DOHH2 (cell line): ENCODE measurements at regions not wholly inside any gene's neighbourhood (a gene's known extent, or its start where the extent isn't known, plus 50 kb on each side); places are given as distances from the start of the nearest gene placed in this dataset.

ENCODE experiments used
- H3F3A ChIP-seq: fragments of 200-600 bp; sonication (generic), shearing (Covaris generic); 2 replicates; pipeline ENCODE4 v1.6.0; 2016; ENCODE audit warnings: antibody characterized with exemption, mild to moderate bottlenecking; ENCODE audit not compliant: control insufficient read depth, insufficient read depth
- H3K27ac ChIP-seq: fragments of 200-600 bp; sonication (generic); 2 replicates; pipeline ENCODE4 v1.5.1; 2014; ENCODE audit warnings: low read depth, mild to moderate bottlenecking, low read length, moderate library complexity
- H3K27me3 ChIP-seq: fragments of 200-600 bp; sonication (generic); 2 replicates; pipeline ENCODE4 v1.6.1; 2014; ENCODE audit warnings: mild to moderate bottlenecking, low read length, mixed read lengths; ENCODE audit not compliant: control insufficient read depth
- H3K36me3 ChIP-seq: fragments of 200-600 bp; sonication (generic); 2 replicates; pipeline ENCODE4 v1.6.1; 2014; ENCODE audit warnings: mild to moderate bottlenecking, low read length, moderate library complexity, mixed read lengths; ENCODE audit not compliant: control insufficient read depth
- H3K4me1 ChIP-seq: fragments of 200-600 bp; sonication (generic); 2 replicates; pipeline ENCODE4 v1.6.1; 2014; ENCODE audit warnings: mild to moderate bottlenecking, low read length, mixed read lengths; ENCODE audit not compliant: control insufficient read depth
- H3K4me2 ChIP-seq: fragments of 200-600 bp; sonication (generic); 2 replicates; pipeline ENCODE4 v1.6.0; 2014; ENCODE audit warnings: mild to moderate bottlenecking, low read length, moderate library complexity
- H3K4me3 ChIP-seq: fragments of 200-600 bp; sonication (generic); 2 replicates; pipeline ENCODE4 v1.5.1; 2014; ENCODE audit warnings: mild to moderate bottlenecking, low read length, mixed read lengths
- H3K79me2 ChIP-seq: fragments of 200-600 bp; sonication (generic); 2 replicates; pipeline ENCODE4 v1.6.1; 2014; ENCODE audit warnings: mild to moderate bottlenecking, low read length, mixed read lengths; ENCODE audit not compliant: control insufficient read depth
- H3K9me2 ChIP-seq: fragments of 200-600 bp; sonication (generic); replicated peaks from 2 replicates; pipeline ENCODE4 v1.6.1; 2014; ENCODE audit warnings: mild to moderate bottlenecking, low read length, mixed read lengths; ENCODE audit not compliant: control insufficient read depth
- H3K9me3 ChIP-seq: fragments of 200-600 bp; sonication (generic); 2 replicates; pipeline ENCODE4 v1.6.1; 2014; ENCODE audit warnings: antibody characterized with exemption, low read length, mixed read lengths; ENCODE audit not compliant: control insufficient read depth, insufficient read depth
- H4K20me1 ChIP-seq: fragments of 200-600 bp; sonication (generic); 2 replicates; pipeline ENCODE4 v1.6.0; 2014; ENCODE audit warnings: low read depth, mild to moderate bottlenecking, antibody characterized with exemption, low read length, moderate library complexity; ENCODE audit not compliant: control insufficient read depth, insufficient read depth
- EZH2phosphoT487 ChIP-seq: fragments of 200-600 bp; sonication (generic); IDR thresholded peaks from 2 replicates; pipeline ENCODE4 v1.6.1; 2017; ENCODE audit warnings: borderline replicate concordance, mild to moderate bottlenecking, antibody characterized with exemption, low read length, moderate library complexity, mixed read lengths
- TF ChIP-seq, protein P1 (sequence below): fragments of 200-600 bp; sonication (generic); IDR thresholded peaks from one replicate; pipeline ENCODE4 v1.5.1; 2014; ENCODE audit warnings: antibody characterized with exemption, mild to moderate bottlenecking, low read depth, low read length; ENCODE audit not compliant: poor library complexity, severe bottlenecking

DNA sequence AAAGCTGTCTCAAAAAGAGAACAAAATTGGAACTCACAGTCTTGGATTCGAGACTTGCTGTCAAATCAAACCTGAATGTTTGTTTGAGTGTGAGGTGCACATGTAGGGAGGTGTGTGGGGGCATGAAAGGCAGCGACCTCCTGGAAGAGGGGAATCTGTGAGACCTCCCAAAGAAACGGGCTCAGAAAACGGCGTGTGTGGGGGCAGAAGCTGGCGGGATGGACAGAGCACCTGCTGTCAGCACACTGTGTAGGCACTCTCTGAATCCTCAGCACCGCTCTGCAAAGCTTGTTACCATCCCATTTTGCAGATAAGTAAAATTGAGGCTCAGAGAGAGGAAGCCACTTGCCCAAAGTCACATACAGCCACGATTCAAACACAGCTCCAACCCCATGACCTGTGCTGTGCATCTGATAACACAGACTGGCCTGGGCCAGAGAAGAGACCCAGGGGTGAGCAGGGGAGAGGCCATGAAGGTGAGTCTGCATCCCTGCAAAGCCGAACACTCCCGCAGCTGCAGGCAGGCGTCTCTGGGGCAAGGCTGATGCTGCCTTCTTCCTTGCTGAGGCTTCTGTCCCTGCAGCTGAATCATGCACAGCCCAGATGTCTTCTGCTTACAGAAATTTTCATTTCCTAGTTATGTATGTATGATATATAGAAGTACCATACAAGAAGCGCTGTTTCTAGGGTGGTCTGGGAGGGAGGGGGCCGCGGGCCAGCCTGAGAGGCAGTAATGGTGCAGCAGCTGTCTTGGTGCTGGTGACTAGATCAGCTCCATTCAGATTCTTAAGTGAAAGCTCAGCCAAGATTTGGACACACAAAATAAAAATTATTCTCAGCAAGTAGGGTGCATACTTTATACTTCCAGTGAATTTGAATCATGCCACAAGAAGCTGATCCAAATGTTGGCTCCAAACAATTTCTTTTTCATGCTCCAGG, 67.3 kb upstream of the SHISAL1 start:
- Histone ChIP-seq H3K4me1 (no peaks in the 10 kb centered on the region), H3K4me3 (no peak overlapping the region), H3K9me2 (no peaks in the 10 kb centered on the region), H3K27ac (no peak overlapping the region), H3K79me2 (no peaks in the 10 kb centered on the region), H3K4me2 (no peak overlapping the region), H3F3A (no peaks in the 10 kb centered on the region), H3K27me3 (no peaks in the 10 kb centered on the region), H3K36me3 (no peaks in the 10 kb centered on the region), H4K20me1 (no peaks in the 10 kb centered on the region), H3K9me3 (no peaks in the 10 kb centered on the region)
- TF ChIP-seq EZH2phosphoT487, result no peak
- TF ChIP-seq, protein P1, sequence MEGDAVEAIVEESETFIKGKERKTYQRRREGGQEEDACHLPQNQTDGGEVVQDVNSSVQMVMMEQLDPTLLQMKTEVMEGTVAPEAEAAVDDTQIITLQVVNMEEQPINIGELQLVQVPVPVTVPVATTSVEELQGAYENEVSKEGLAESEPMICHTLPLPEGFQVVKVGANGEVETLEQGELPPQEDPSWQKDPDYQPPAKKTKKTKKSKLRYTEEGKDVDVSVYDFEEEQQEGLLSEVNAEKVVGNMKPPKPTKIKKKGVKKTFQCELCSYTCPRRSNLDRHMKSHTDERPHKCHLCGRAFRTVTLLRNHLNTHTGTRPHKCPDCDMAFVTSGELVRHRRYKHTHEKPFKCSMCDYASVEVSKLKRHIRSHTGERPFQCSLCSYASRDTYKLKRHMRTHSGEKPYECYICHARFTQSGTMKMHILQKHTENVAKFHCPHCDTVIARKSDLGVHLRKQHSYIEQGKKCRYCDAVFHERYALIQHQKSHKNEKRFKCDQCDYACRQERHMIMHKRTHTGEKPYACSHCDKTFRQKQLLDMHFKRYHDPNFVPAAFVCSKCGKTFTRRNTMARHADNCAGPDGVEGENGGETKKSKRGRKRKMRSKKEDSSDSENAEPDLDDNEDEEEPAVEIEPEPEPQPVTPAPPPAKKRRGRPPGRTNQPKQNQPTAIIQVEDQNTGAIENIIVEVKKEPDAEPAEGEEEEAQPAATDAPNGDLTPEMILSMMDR, result no peak

DNA sequence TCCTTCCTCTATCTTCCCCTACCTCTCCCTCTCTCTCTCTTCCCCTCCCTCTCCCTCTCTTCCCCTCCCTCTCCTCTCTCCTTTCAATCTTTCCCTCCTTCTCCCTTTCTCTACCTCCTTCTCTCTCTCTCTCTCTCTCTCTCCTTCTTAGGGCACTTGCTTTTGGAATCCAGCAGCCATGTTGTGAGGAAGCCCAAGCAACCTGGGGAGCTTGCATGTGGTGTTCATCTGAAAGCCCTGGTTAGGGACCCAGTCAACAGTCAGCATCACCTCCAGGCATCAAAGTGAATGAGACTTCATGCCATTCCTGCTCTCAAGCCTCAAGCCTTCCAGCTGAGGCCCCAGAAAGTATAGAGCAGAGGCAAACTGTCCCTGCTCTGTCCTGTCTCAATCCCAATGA, 65.6 kb upstream of the SHISAL1 start:
- Histone ChIP-seq H3K79me2 (no peaks in the 10 kb centered on the region), H3K36me3 (no peaks in the 10 kb centered on the region), H3K4me1 (no peaks in the 10 kb centered on the region), H3K27me3 (no peaks in the 10 kb centered on the region), H3K4me2 (no peak overlapping the region), H3K9me2 (no peaks in the 10 kb centered on the region), H3F3A (no peaks in the 10 kb centered on the region), H3K9me3 (no peaks in the 10 kb centered on the region), H4K20me1 (no peaks in the 10 kb centered on the region), H3K4me3 (no peak overlapping the region), H3K27ac (no peak overlapping the region)
- no peak for TF ChIP-seq EZH2phosphoT487
- TF ChIP-seq, protein P1, result no peak

DNA sequence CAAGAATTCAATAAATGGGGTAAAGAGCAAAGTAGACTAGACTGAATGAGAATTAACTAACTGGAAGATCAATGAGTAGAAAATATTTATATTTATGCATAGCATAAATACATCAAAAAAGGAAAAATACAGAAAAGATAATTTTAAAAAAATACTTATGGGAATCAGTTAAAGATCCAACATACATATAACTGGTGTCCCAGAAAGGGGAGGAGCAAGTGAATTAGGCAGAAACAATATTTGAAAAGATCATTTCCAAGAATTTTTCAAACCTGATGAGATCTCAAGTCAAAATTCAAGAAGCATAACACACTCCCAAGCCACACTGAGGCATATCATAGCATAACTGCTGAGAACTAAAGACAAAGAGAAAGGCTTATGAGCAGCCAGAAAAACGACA, 62.7 kb upstream of the SHISAL1 start:
- no peaks in the 10 kb centered on the region for H3K9me2 ChIP-seq
- H4K20me1 ChIP-seq, result no peaks in the 10 kb centered on the region
- no peaks in the 10 kb centered on the region for H3K79me2 ChIP-seq
- H3K36me3 ChIP-seq, result no peaks in the 10 kb centered on the region
- no peaks in the 10 kb centered on the region for H3F3A ChIP-seq
- TF ChIP-seq, protein P1, result no peak
- no peak for TF ChIP-seq EZH2phosphoT487
- no peak overlapping the region for H3K27ac ChIP-seq
- H3K4me2 ChIP-seq, result no peak overlapping the region
- no peaks in the 10 kb centered on the region for H3K4me1 ChIP-seq
- no peak overlapping the region for H3K4me3 ChIP-seq
- no peaks in the 10 kb centered on the region for H3K9me3 ChIP-seq
- no peaks in the 10 kb centered on the region for H3K27me3 ChIP-seq
